ENCODE measurements at regions not wholly inside any gene's neighbourhood (a gene's known extent, or its start where the extent isn't known, plus 50 kb on each side); places are given as distances from the start of the nearest gene placed in this dataset.

GRCh38 chr13:50125554-50126262, 110.5 kb downstream of the KCNRG start:
- Mint-ChIP-seq H3K4me1 (ENCODE audit: unreplicated experiment) (peaks cover 54% of the 10 kb centered on the region), H3K27me3 (ENCODE audit: unreplicated experiment) (peaks cover 11% of the 10 kb centered on the region), H3K9me3 (ENCODE audit: unreplicated experiment) (no peaks in the 10 kb centered on the region), H3K36me3 (ENCODE audit: unreplicated experiment) (peaks cover 8% of the 10 kb centered on the region), H3K27ac (ENCODE audit: unreplicated experiment) (peak overlapping the region; percentile 89), H3K4me3 (ENCODE audit: unreplicated experiment) (peak overlapping the region; percentile 81)
- no peak for TF ChIP-seq CTCF (IDR thresholded peaks at IDR 0.05)
- DNase-seq (ENCODE audit: extremely low spot score, unreplicated experiment): peak; percentile 95

GRCh38 chr13:50126263-50126992, 111.2 kb downstream of the KCNRG start:
- H3K4me3 Mint-ChIP-seq (ENCODE audit: unreplicated experiment): peak overlapping the region; percentile 81
- no peaks in the 10 kb centered on the region for H3K9me3 Mint-ChIP-seq (ENCODE audit: unreplicated experiment)
- H3K4me1 Mint-ChIP-seq (ENCODE audit: unreplicated experiment): peaks cover 59% of the 10 kb centered on the region
- H3K27ac Mint-ChIP-seq (ENCODE audit: unreplicated experiment): peak overlapping the region; percentile 89
- TF ChIP-seq CTCF (IDR thresholded peaks at IDR 0.05): no peak
- H3K36me3 Mint-ChIP-seq (ENCODE audit: unreplicated experiment): peaks cover 6% of the 10 kb centered on the region
- H3K27me3 Mint-ChIP-seq (ENCODE audit: unreplicated experiment): peaks cover 19% of the 10 kb centered on the region
- DNase-seq (ENCODE audit: extremely low spot score, unreplicated experiment): no peak

GRCh38 chr13:50126993-50127725, 111.9 kb downstream of the KCNRG start:
- peak overlapping the region; percentile 89 for H3K27ac Mint-ChIP-seq (ENCODE audit: unreplicated experiment)
- peaks cover 3% of the 10 kb centered on the region for H3K36me3 Mint-ChIP-seq (ENCODE audit: unreplicated experiment)
- peaks cover 26% of the 10 kb centered on the region for H3K27me3 Mint-ChIP-seq (ENCODE audit: unreplicated experiment)
- no peak for TF ChIP-seq CTCF (IDR thresholded peaks at IDR 0.05)
- H3K4me1 Mint-ChIP-seq (ENCODE audit: unreplicated experiment): peaks cover 59% of the 10 kb centered on the region
- peak overlapping the region; percentile 81 for H3K4me3 Mint-ChIP-seq (ENCODE audit: unreplicated experiment)
- no peaks in the 10 kb centered on the region for H3K9me3 Mint-ChIP-seq (ENCODE audit: unreplicated experiment)
- no peak for DNase-seq (ENCODE audit: extremely low spot score, unreplicated experiment)

- H3K27me3 Mint-ChIP-seq (ENCODE audit: unreplicated experiment): peaks cover 32% of the 10 kb centered on the region
- no peaks in the 10 kb centered on the region for H3K9me3 Mint-ChIP-seq (ENCODE audit: unreplicated experiment)
- no peak for TF ChIP-seq CTCF (IDR thresholded peaks at IDR 0.05)
- H3K4me3 Mint-ChIP-seq (ENCODE audit: unreplicated experiment): peak overlapping the region; percentile 81
- peak overlapping the region; percentile 89 for H3K27ac Mint-ChIP-seq (ENCODE audit: unreplicated experiment)
- no peak for DNase-seq (ENCODE audit: extremely low spot score, unreplicated experiment)
- H3K4me1 Mint-ChIP-seq (ENCODE audit: unreplicated experiment): peaks cover 58% of the 10 kb centered on the region
- no peaks in the 10 kb centered on the region for H3K36me3 Mint-ChIP-seq (ENCODE audit: unreplicated experiment)
Observed at GRCh38 chr13:50127726-50128291, 112.6 kb downstream of the KCNRG start.
